Esophagus (tissue), 2 donors: ENCODE measurements at regions not wholly inside any gene's neighbourhood (a gene's known extent, or its start where the extent isn't known, plus 50 kb on each side); places are given as distances from the start of the nearest gene placed in this dataset.
"Not testable (repeated sequence)": the region's sequence is repeated elsewhere in the genome, so short reads cannot be mapped to it uniquely, and the experiment has no call there.

Experiments
- H3K27ac ChIP-seq, 2 donors: one replicate each; pipeline ENCODE4 v1.5.1; 2013; ENCODE audit warnings: low read depth in 2 of 2, mild to moderate bottlenecking in 2 of 2, inconsistent platforms in 1 of 2, low read length in 1 of 2, moderate library complexity in 1 of 2
- H3K27me3 ChIP-seq, 2 donors: one replicate each; pipeline ENCODE4 v1.6.1; 2013; ENCODE audit warnings: low read length in 2 of 2, control low read depth in 1 of 2, mild to moderate bottlenecking in 1 of 2; ENCODE audit not compliant: insufficient read depth in 2 of 2, control insufficient read depth in 1 of 2
- H3K36me3 ChIP-seq, 2 donors: one replicate each; pipeline ENCODE4 v1.6.1; 2013; ENCODE audit warnings: low read length in 1 of 2; ENCODE audit not compliant: control insufficient read depth in 2 of 2, insufficient read depth in 2 of 2
- H3K4me1 ChIP-seq, 2 donors: one replicate each; pipeline ENCODE4 v1.6.1; 2013; ENCODE audit warnings: low read length in 1 of 2; ENCODE audit not compliant: control insufficient read depth in 2 of 2, insufficient read depth in 2 of 2
- H3K4me3 ChIP-seq, 2 donors: one replicate each; pipeline ENCODE4 v1.5.1; 2013; ENCODE audit warnings: low read length in 2 of 2, mild to moderate bottlenecking in 2 of 2, low read depth in 1 of 2, moderate library complexity in 1 of 2
- H3K9me3 ChIP-seq, 2 donors: one replicate each; pipeline ENCODE4 v1.6.1; 2013; ENCODE audit warnings: mild to moderate bottlenecking in 2 of 2, low read depth in 1 of 2, low read length in 1 of 2, moderate library complexity in 1 of 2; ENCODE audit not compliant: control insufficient read depth in 2 of 2, insufficient read depth in 1 of 2
- WGBS, 2 donors: extraction: QIAGEN DNeasy Blood & Tissue Kit; methylation state at CpG; one replicate each; pipeline ENCODE4 v1.1.7; 2013; 5-methylcytosine and 5-hydroxymethylcytosine counted together
- donor health status: healthy with polysubstance abuse.
- donor health status: Bipolar disorder and iron deficiency.

GRCh38 chr1:178599745-178600144, 86.8 kb downstream of the TEX35 start:
- 12 to 31% methylated on average over 1 of the region's 1 CpG for WGBS, 2 donors

GRCh38 chr1:178603926-178604325, 91.0 kb downstream of the TEX35 start:
- WGBS, 2 donors, result 91 to 93% methylated on average over 5 of the region's 5 CpGs
- Histone ChIP-seq H3K36me3 (no peaks in the 10 kb centered on the region), H3K27me3 (no peaks in the 10 kb centered on the region), H3K4me3 (no peak overlapping the region), H3K27ac (no peak overlapping the region), H3K9me3 (no peaks in the 10 kb centered on the region), H3K4me1 (no peaks in the 10 kb centered on the region)

More at GRCh38 chr1:178599745-178600144, 86.8 kb downstream of the TEX35 start:
- no peaks in the 10 kb centered on the region for H3K36me3 ChIP-seq
- H3K4me3 ChIP-seq, result no peak overlapping the region
- H3K27me3 ChIP-seq, result no peaks in the 10 kb centered on the region
- H3K4me1 ChIP-seq, result no peaks in the 10 kb centered on the region
- no peak overlapping the region for H3K27ac ChIP-seq
- H3K9me3 ChIP-seq, result no peaks in the 10 kb centered on the region

GRCh38 chr1:178606839-178607238, 93.9 kb downstream of the TEX35 start:
- H3K36me3 ChIP-seq, result no peaks in the 10 kb centered on the region
- H3K4me3 ChIP-seq, result no peak overlapping the region
- H3K27ac ChIP-seq, result no peak overlapping the region
- WGBS, 2 donors, result 93 to 97% methylated on average over 2 of the region's 2 CpGs
- no peaks in the 10 kb centered on the region for H3K27me3 ChIP-seq
- H3K9me3 ChIP-seq, result no peaks in the 10 kb centered on the region
- no peaks in the 10 kb centered on the region for H3K4me1 ChIP-seq

- Histone ChIP-seq H3K9me3 (no peaks in the 10 kb centered on the region), H3K27me3 (no peaks in the 10 kb centered on the region), H3K4me1 (no peaks in the 10 kb centered on the region), H3K4me3 (no peak overlapping the region), H3K36me3 (no peaks in the 10 kb centered on the region), H3K27ac (peak overlapping the region in 1 of 2 donors; percentile 22)
- 79 to 89% methylated on average over 6 of the region's 6 CpGs for WGBS, 2 donors
Measured at GRCh38 chr1:178607718-178608408, 95.0 kb downstream of the TEX35 start.

GRCh38 chr1:178609015-178609414, 96.1 kb downstream of the TEX35 start:
- H3K9me3 ChIP-seq, result no peaks in the 10 kb centered on the region
- WGBS, 2 donors, result 24 to 34% methylated on average over 2 of the region's 2 CpGs
- H3K36me3 ChIP-seq, result no peaks in the 10 kb centered on the region
- H3K4me3 ChIP-seq, result no peak overlapping the region
- peak overlapping the region; percentile 37 to 40 for H3K27ac ChIP-seq
- no peaks in the 10 kb centered on the region for H3K4me1 ChIP-seq
- H3K27me3 ChIP-seq, result no peaks in the 10 kb centered on the region

GRCh38 chr1:178610690-178611410, 97.9 kb downstream of the TEX35 start:
- not testable (repeated sequence) for H3K27me3 ChIP-seq, H3K9me3 ChIP-seq, H3K4me3 ChIP-seq, H3K4me1 ChIP-seq, H3K36me3 ChIP-seq, H3K27ac ChIP-seq
- WGBS, 2 donors, result 70 to 74% methylated on average over 10 of the region's 10 CpGs

- H3K27me3 ChIP-seq, result no peaks in the 10 kb centered on the region
- 50 to 55% methylated on average over 2 of the region's 2 CpGs for WGBS, 2 donors
- no peaks in the 10 kb centered on the region for H3K9me3 ChIP-seq
- H3K4me3 ChIP-seq, result no peak overlapping the region
- H3K27ac ChIP-seq, result no peak overlapping the region
- H3K36me3 ChIP-seq, result no peaks in the 10 kb centered on the region
- no peaks in the 10 kb centered on the region for H3K4me1 ChIP-seq
Measured at GRCh38 chr1:178612261-178612660, 99.4 kb downstream of the TEX35 start.

GRCh38 chr1:178613271-178613945, 100.5 kb downstream of the TEX35 start:
- H3K4me1 ChIP-seq, result no peaks in the 10 kb centered on the region
- no peaks in the 10 kb centered on the region for H3K27me3 ChIP-seq
- H3K4me3 ChIP-seq, result no peak overlapping the region
- H3K36me3 ChIP-seq, result no peaks in the 10 kb centered on the region
- no peak overlapping the region for H3K27ac ChIP-seq
- H3K9me3 ChIP-seq, result no peaks in the 10 kb centered on the region
- WGBS, 2 donors, result 81 to 82% methylated on average over 3 of the region's 3 CpGs

GRCh38 chr1:178614286-178614685, 101.4 kb downstream of the TEX35 start:
- Histone ChIP-seq H3K9me3 (no peaks in the 10 kb centered on the region), H3K4me1 (no peaks in the 10 kb centered on the region), H3K4me3 (no peak overlapping the region), H3K27me3 (no peaks in the 10 kb centered on the region), H3K27ac (no peak overlapping the region), H3K36me3 (no peaks in the 10 kb centered on the region)
- 83 to 90% methylated on average over 8 of the region's 8 CpGs for WGBS, 2 donors
